Hepatocyte (in vitro differentiated cells): ENCODE measurements at regions not wholly inside any gene's neighbourhood (a gene's known extent, or its start where the extent isn't known, plus 50 kb on each side); places are given as distances from the start of the nearest gene placed in this dataset.
A peak's percentile ranks its signal among the peaks of the same experiment; 100 is the strongest.

Source experiments
- DNase-seq: peaks from one replicate; pipeline ENCODE4 v3.0.0-alpha.2; 2016; ENCODE audit warnings: low spot score
- H2AFZ ChIP-seq: fragments of 200-600 bp; sonication (generic); 2 replicates; pipeline ENCODE4 v1.6.0; 2016; ENCODE audit warnings: antibody characterized with exemption, mild to moderate bottlenecking
- H3K27ac ChIP-seq: fragments of 200-600 bp; sonication (generic); 2 replicates; pipeline ENCODE4 v1.5.1; 2016; ENCODE audit warnings: mild to moderate bottlenecking
- H3K27me3 ChIP-seq: fragments of 200-600 bp; sonication (generic); 2 replicates; pipeline ENCODE4 v1.6.1; 2016
- H3K36me3 ChIP-seq: fragments of 200-600 bp; sonication (generic); replicated peaks from 2 replicates; pipeline ENCODE4 v1.5.1; 2016; ENCODE audit warnings: low read depth; ENCODE audit not compliant: insufficient read depth
- H3K4me1 ChIP-seq: fragments of 200-600 bp; sonication (generic); 2 replicates; pipeline ENCODE4 v1.5.1; 2016; ENCODE audit warnings: mild to moderate bottlenecking, moderate library complexity; ENCODE audit not compliant: insufficient read depth
- H3K4me2 ChIP-seq: fragments of 200-600 bp; sonication (generic); 2 replicates; pipeline ENCODE4 v1.6.0; 2016
- H3K4me3 ChIP-seq: fragments of 200-600 bp; sonication (generic); 2 replicates; pipeline ENCODE4 v1.5.1; 2016; ENCODE audit warnings: mild to moderate bottlenecking
- H3K79me2 ChIP-seq: fragments of 200-600 bp; sonication (generic); 2 replicates; pipeline ENCODE4 v1.6.0; 2017; ENCODE audit warnings: mild to moderate bottlenecking
- H3K9me2 ChIP-seq: fragments of 200-600 bp; sonication (generic); replicated peaks from 2 replicates; pipeline ENCODE4 v1.6.0; 2017; ENCODE audit warnings: mild to moderate bottlenecking; ENCODE audit not compliant: insufficient read depth
- H3K9me3 ChIP-seq: fragments of 200-600 bp; sonication (generic); 2 replicates; pipeline ENCODE4 v1.5.1; 2016; ENCODE audit warnings: low read depth, mild to moderate bottlenecking
- H4K20me1 ChIP-seq: fragments of 200-600 bp; sonication (generic); 2 replicates; pipeline ENCODE4 v1.6.0; 2016; ENCODE audit warnings: mild to moderate bottlenecking; ENCODE audit not compliant: insufficient read depth, poor library complexity, severe bottlenecking
- EZH2 ChIP-seq: fragments of 200-600 bp; sonication (generic); IDR thresholded peaks from 2 replicates; pipeline ENCODE4 v1.6.1; 2016; ENCODE audit warnings: antibody characterized with exemption, mild to moderate bottlenecking, borderline replicate concordance
- EZH2phosphoT487 ChIP-seq: fragments of 200-600 bp; sonication (generic); IDR thresholded peaks from one replicate; pipeline ENCODE4 v1.6.1; 2018; ENCODE audit warnings: antibody characterized with exemption, mild to moderate bottlenecking, low read depth, moderate library complexity; ENCODE audit not compliant: unreplicated experiment, severe bottlenecking
- WGBS: methylation state at CpG from one replicate; pipeline ENCODE4 v1.1.6; 2016; ENCODE audit warnings: low lambda C conversion rate; ENCODE audit errors: missing lambda C conversion rate; 5-methylcytosine and 5-hydroxymethylcytosine counted together
- TF ChIP-seq, protein P1 (sequence below): fragments of 200-600 bp; sonication (generic); IDR thresholded peaks from 2 replicates; pipeline ENCODE4 v1.5.1; 2016; ENCODE audit warnings: antibody characterized with exemption, mild to moderate bottlenecking; ENCODE audit not compliant: poor library complexity

DNA sequence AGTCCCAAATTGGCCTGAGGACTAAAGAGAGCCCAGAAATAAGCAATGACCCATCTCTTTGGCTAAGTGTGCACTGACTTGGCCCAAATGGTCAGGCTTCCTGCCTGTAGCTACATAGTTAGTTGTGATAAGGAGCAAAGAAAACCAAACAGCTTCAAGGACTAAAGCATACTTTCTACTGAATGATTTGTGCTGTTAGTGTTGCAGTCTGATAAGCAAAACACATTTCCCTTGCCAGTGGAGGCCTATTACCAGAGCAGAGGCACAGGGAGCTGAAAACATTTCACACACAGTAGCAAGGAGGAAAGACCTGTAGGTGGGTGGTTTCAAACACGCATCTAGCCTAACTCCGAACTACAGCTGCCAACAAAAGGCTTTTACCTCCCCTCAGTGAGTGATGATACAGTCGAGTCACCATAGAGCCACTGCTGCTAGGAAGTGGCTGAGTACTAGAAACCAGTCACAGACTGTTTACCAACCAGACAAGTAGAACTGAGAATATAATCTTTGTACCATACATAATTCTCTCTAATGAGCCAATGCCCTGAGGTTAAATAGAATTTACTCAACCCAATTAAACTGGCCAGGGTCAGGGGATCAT is 222.3 kb upstream of the THBS1 start:
- TF ChIP-seq EZH2phosphoT487 (no peak), EZH2 (no peak)
- TF ChIP-seq, protein P1, sequence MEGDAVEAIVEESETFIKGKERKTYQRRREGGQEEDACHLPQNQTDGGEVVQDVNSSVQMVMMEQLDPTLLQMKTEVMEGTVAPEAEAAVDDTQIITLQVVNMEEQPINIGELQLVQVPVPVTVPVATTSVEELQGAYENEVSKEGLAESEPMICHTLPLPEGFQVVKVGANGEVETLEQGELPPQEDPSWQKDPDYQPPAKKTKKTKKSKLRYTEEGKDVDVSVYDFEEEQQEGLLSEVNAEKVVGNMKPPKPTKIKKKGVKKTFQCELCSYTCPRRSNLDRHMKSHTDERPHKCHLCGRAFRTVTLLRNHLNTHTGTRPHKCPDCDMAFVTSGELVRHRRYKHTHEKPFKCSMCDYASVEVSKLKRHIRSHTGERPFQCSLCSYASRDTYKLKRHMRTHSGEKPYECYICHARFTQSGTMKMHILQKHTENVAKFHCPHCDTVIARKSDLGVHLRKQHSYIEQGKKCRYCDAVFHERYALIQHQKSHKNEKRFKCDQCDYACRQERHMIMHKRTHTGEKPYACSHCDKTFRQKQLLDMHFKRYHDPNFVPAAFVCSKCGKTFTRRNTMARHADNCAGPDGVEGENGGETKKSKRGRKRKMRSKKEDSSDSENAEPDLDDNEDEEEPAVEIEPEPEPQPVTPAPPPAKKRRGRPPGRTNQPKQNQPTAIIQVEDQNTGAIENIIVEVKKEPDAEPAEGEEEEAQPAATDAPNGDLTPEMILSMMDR = no peak
- Histone ChIP-seq H3K9me2 (no peaks in the 10 kb centered on the region), H3K9me3 (no peaks in the 10 kb centered on the region), H3K4me3 (no peak overlapping the region), H3K36me3 (no peaks in the 10 kb centered on the region), H4K20me1 (no peaks in the 10 kb centered on the region), H3K27ac (peak overlapping the region; percentile 59), H3K4me2 (no peak overlapping the region), H3K27me3 (no peaks in the 10 kb centered on the region), H2AFZ (no peak overlapping the region), H3K79me2 (no peaks in the 10 kb centered on the region), H3K4me1 (peaks cover 15% of the 10 kb centered on the region)
- 33% methylated on average over 3 of the region's 3 CpGs for WGBS
- DNase-seq = no peak

DNA sequence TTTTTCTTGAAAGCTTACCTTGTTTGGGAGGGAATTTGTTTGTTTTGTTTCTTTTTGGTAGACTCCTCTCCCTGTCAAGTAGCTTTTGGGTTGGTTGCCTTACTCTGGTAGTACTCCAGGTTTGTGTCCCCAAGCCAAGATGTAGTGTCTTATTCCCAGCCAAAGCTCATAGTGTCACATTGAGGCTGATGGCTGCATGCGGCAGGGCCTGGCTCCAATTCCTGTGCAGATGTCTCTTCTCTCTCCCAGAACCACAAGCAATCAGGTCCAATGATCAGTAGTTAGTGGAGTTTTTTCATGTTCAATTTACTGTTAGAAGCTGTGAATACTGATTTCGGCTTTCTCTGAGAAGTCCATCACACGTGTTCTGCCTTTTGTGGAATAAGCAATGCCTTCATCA is 221.1 kb upstream of the THBS1 start:
- H3K27me3 ChIP-seq = no peaks in the 10 kb centered on the region
- DNase-seq = no peak
- no peaks in the 10 kb centered on the region for H3K9me2 ChIP-seq
- no peaks in the 10 kb centered on the region for H3K79me2 ChIP-seq
- H3K4me3 ChIP-seq = no peak overlapping the region
- no peaks in the 10 kb centered on the region for H3K9me3 ChIP-seq
- WGBS = 61% methylated on average over 3 of the region's 3 CpGs
- TF ChIP-seq EZH2phosphoT487 (no peak), EZH2 (no peak)
- TF ChIP-seq, protein P1 = no peak
- no peak overlapping the region for H3K27ac ChIP-seq
- no peak overlapping the region for H3K4me2 ChIP-seq
- H3K36me3 ChIP-seq = no peaks in the 10 kb centered on the region
- H2AFZ ChIP-seq = no peak overlapping the region
- H3K4me1 ChIP-seq = peaks cover 22% of the 10 kb centered on the region
- no peaks in the 10 kb centered on the region for H4K20me1 ChIP-seq

GRCh38 chr15:39360452-39360851 is 220.4 kb upstream of the THBS1 start:
- WGBS = 66% methylated on average over 2 of the region's 2 CpGs
- TF ChIP-seq, protein P1 = no peak
- TF ChIP-seq EZH2 (no peak), EZH2phosphoT487 (no peak)
- Histone ChIP-seq H3K4me1 (peaks cover 22% of the 10 kb centered on the region), H3K9me3 (no peaks in the 10 kb centered on the region), H3K27me3 (no peaks in the 10 kb centered on the region), H3K9me2 (no peaks in the 10 kb centered on the region), H2AFZ (no peak overlapping the region), H3K4me3 (no peak overlapping the region), H3K36me3 (no peaks in the 10 kb centered on the region), H4K20me1 (no peaks in the 10 kb centered on the region), H3K79me2 (no peaks in the 10 kb centered on the region), H3K4me2 (no peak overlapping the region), H3K27ac (no peak overlapping the region)
- no peak for DNase-seq

DNA sequence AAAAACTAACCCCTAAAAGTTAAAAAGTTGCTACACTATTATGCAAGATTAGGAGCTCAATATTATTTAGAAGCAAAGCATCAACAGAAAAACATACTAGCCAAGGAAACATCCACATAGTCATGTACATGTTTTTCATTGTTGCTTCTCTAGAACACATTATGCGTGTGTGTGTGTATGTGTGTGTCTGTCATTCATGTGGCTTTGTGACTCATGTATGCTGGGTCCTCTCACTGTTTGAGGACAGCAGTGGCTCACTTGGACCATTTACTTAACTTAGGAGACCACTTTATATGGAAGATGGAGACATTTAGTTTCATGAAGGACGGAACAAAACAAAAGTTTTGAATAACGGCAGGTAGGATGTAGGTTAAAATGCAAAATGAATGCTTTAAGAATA is 219.4 kb upstream of the THBS1 start:
- H2AFZ ChIP-seq = no peak overlapping the region
- H3K36me3 ChIP-seq = no peaks in the 10 kb centered on the region
- H3K79me2 ChIP-seq = no peaks in the 10 kb centered on the region
- H3K27ac ChIP-seq = no peak overlapping the region
- no peaks in the 10 kb centered on the region for H3K9me2 ChIP-seq
- no peaks in the 10 kb centered on the region for H3K9me3 ChIP-seq
- no peak for DNase-seq
- peaks cover 22% of the 10 kb centered on the region for H3K4me1 ChIP-seq
- 92% methylated on average over 3 of the region's 3 CpGs for WGBS
- H3K4me3 ChIP-seq = no peak overlapping the region
- no peaks in the 10 kb centered on the region for H4K20me1 ChIP-seq
- no peak for TF ChIP-seq EZH2
- TF ChIP-seq, protein P1 = no peak
- no peak for TF ChIP-seq EZH2phosphoT487
- no peak overlapping the region for H3K4me2 ChIP-seq
- H3K27me3 ChIP-seq = no peaks in the 10 kb centered on the region
